H1 (cell line): ENCODE measurements at regions not wholly inside any gene's neighbourhood (a gene's known extent, or its start where the extent isn't known, plus 50 kb on each side); places are given as distances from the start of the nearest gene placed in this dataset.

Experiments
- CTCF ChIA-PET: fragments of 300-600 bp; sonication (Branson Sonifier 250); formaldehyde crosslinking; loops from one replicate; lab custom pipeline; 2021; ENCODE audit not compliant: partially characterized antibody; lab: Charles Lee
- POLR2A ChIA-PET: fragments of 300-600 bp; sonication (Branson Sonifier 250); formaldehyde crosslinking; loops from one replicate; lab custom pipeline; 2021; ENCODE audit warnings: inconsistent platforms; ENCODE audit not compliant: partially characterized antibody; lab: Charles Lee
- DNase-seq, 2 experiments: peaks; one replicate each; pipeline versions ENCODE4 v3.0.0 to v3.0.0-alpha.2; 2010 to 2022; ENCODE audit warnings: low spot score in 2 of 2, low read depth in 1 of 2, mixed read lengths in 1 of 2
- FAIRE-seq: peaks from 2 replicates; lab custom pipeline; 2011; peaks lifted over from hg19 to GRCh38; lab: Jason Lieb, UNC
- H2AFZ ChIP-seq: 2 replicates; pipeline ENCODE4 v1.8.1; 2012; ENCODE audit warnings: low read length, inconsistent platforms
- H2AK5ac ChIP-seq: 2 replicates; pipeline ENCODE4 v1.6.1; 2013; ENCODE audit warnings: low read depth, low read length
- H2BK120ac ChIP-seq: replicated peaks from 2 replicates; pipeline ENCODE3; 2013; ENCODE audit warnings: low read depth, low read length, inconsistent platforms
- H2BK12ac ChIP-seq: 2 replicates; pipeline ENCODE4 v1.6.1; 2013; ENCODE audit warnings: low read depth, low read length
- H2BK15ac ChIP-seq: 2 replicates; pipeline ENCODE4 v1.6.1; 2013; ENCODE audit warnings: low read length
- H2BK20ac ChIP-seq: 2 replicates; pipeline ENCODE4 v1.6.1; 2013; ENCODE audit warnings: low read length
- H2BK5ac ChIP-seq: 2 replicates; pipeline ENCODE4 v1.6.1; 2013; ENCODE audit warnings: low read depth, low read length
- H3K14ac ChIP-seq: 2 replicates; pipeline ENCODE4 v1.6.1; 2013; ENCODE audit warnings: inconsistent platforms; ENCODE audit not compliant: insufficient read length
- H3K18ac ChIP-seq: 2 replicates; pipeline ENCODE4 v1.6.1; 2013; ENCODE audit warnings: low read length; ENCODE audit errors: extremely low read depth
- H3K23ac ChIP-seq: 2 replicates; pipeline ENCODE4 v1.6.1; 2013; ENCODE audit warnings: inconsistent platforms; ENCODE audit not compliant: insufficient read length
- H3K23me2 ChIP-seq: 2 replicates; pipeline ENCODE4 v1.6.1; 2013; ENCODE audit warnings: low read depth, low read length
- H3K27ac ChIP-seq: 2 replicates; pipeline ENCODE4 v1.6.1; 2011; ENCODE audit warnings: low read depth, low read length, inconsistent platforms
- H3K27me3 ChIP-seq, 4 experiments: replicated peaks in 1 of 4; 1 replicate in 1 of 4; 2 replicates in 3 of 4; pipeline versions ENCODE4 v1.6.1 to v1.8.1; 2011 to 2013; ENCODE audit warnings: low read length in 3 of 4, mild to moderate bottlenecking in 3 of 4, inconsistent platforms in 2 of 4, mixed read lengths in 2 of 4, moderate library complexity in 1 of 4; ENCODE audit not compliant: control insufficient read depth in 3 of 4, insufficient read depth in 3 of 4; ENCODE audit errors: extremely low read depth in 1 of 4
- H3K36me3 ChIP-seq, 4 experiments: 2 replicates each; pipeline versions ENCODE4 v1.6.1 to v1.8.1; 2011 to 2013; ENCODE audit warnings: mild to moderate bottlenecking in 4 of 4, low read length in 3 of 4, moderate library complexity in 2 of 4, control low read depth in 1 of 4, inconsistent platforms in 1 of 4; ENCODE audit not compliant: insufficient read depth in 4 of 4, control insufficient read depth in 2 of 4
- H3K4ac ChIP-seq: replicated peaks from 2 replicates; pipeline ENCODE3; 2013; ENCODE audit warnings: low read length, low read depth, mixed read lengths, inconsistent platforms; ENCODE audit not compliant: insufficient read length
- H3K4me1 ChIP-seq, 4 experiments: replicated peaks in 1 of 4; 1 replicate in 1 of 4; 2 replicates in 3 of 4; pipeline versions ENCODE4 v1.6.1 to v1.8.1; 2011 to 2013; ENCODE audit warnings: low read length in 3 of 4, inconsistent platforms in 2 of 4, mixed read lengths in 1 of 4; ENCODE audit not compliant: insufficient read depth in 4 of 4, control insufficient read depth in 3 of 4
- H3K4me2 ChIP-seq, 2 experiments: 2 replicates each; pipeline versions ENCODE4 v1.6.1 to v1.8.1; 2011 to 2013; ENCODE audit warnings: low read depth in 2 of 2, low read length in 2 of 2, control low read depth in 1 of 2, inconsistent platforms in 1 of 2, mild to moderate bottlenecking in 1 of 2; ENCODE audit not compliant: insufficient read depth in 1 of 2
- H3K4me3 ChIP-seq, 4 experiments: fragments of 200-600, 300-600 bp in 1 of 4; sonication (generic), shearing (Covaris generic), sonication (Bioruptor Twin) in 1 of 4; 2 replicates each; pipeline versions ENCODE4 v1.5.1 to v1.8.1; 2011 to 2016; ENCODE audit warnings: low read length in 4 of 4, low read depth in 3 of 4, control low read depth in 2 of 4, inconsistent platforms in 2 of 4, mild to moderate bottlenecking in 2 of 4, mixed read lengths in 1 of 4, moderate library complexity in 1 of 4; ENCODE audit not compliant: insufficient read depth in 2 of 4; ENCODE audit errors: extremely low read depth in 1 of 4
- H3K56ac ChIP-seq: replicated peaks from 2 replicates; pipeline ENCODE3; 2013; ENCODE audit warnings: low read depth, mild to moderate bottlenecking, mixed read lengths, low read length, inconsistent platforms; ENCODE audit not compliant: insufficient read length
- H3K79me1 ChIP-seq: 2 replicates; pipeline ENCODE4 v1.6.1; 2013; ENCODE audit warnings: low read depth, low read length, control low read depth
- H3K79me2 ChIP-seq, 2 experiments: 2 replicates each; pipeline versions ENCODE4 v1.6.1 to v1.8.1; 2012 to 2013; ENCODE audit warnings: low read length in 2 of 2, mild to moderate bottlenecking in 2 of 2, inconsistent platforms in 1 of 2; ENCODE audit not compliant: insufficient read depth in 2 of 2, control insufficient read depth in 1 of 2
- H3K9ac ChIP-seq, 4 experiments: replicated peaks in 1 of 4; 1 replicate in 1 of 4; 2 replicates in 3 of 4; pipeline versions ENCODE4 v1.6.1 to v1.8.1; 2011 to 2013; ENCODE audit warnings: low read depth in 3 of 4, low read length in 3 of 4, control low read depth in 2 of 4, mild to moderate bottlenecking in 2 of 4, moderate library complexity in 2 of 4, inconsistent platforms in 1 of 4; ENCODE audit errors: extremely low read depth in 1 of 4
- H3K9me3 ChIP-seq, 2 experiments: 2 replicates each; pipeline versions ENCODE4 v1.6.1 to v1.8.1; 2012 to 2013; ENCODE audit warnings: mild to moderate bottlenecking in 2 of 2, moderate library complexity in 2 of 2, control low read depth in 1 of 2, inconsistent platforms in 1 of 2, low read depth in 1 of 2, low read length in 1 of 2, mixed read lengths in 1 of 2; ENCODE audit not compliant: insufficient read depth in 2 of 2
- H4K20me1 ChIP-seq, 2 experiments: replicated peaks in 1 of 2; 2 replicates each; pipeline versions ENCODE3 to v1.8.1; 2011 to 2013; ENCODE audit warnings: inconsistent platforms in 2 of 2, low read length in 2 of 2, mild to moderate bottlenecking in 1 of 2; ENCODE audit not compliant: insufficient read depth in 2 of 2, control insufficient read depth in 1 of 2
- H4K5ac ChIP-seq: 2 replicates; pipeline ENCODE4 v1.6.1; 2013; ENCODE audit warnings: low read length, low read depth, mixed read lengths, inconsistent platforms; ENCODE audit not compliant: insufficient read length
- H4K8ac ChIP-seq: 2 replicates; pipeline ENCODE4 v1.8.0; 2013; ENCODE audit warnings: mild to moderate bottlenecking, moderate library complexity, low read length, inconsistent platforms; ENCODE audit not compliant: insufficient read depth; ENCODE audit errors: extremely low read depth
- H4K91ac ChIP-seq: replicated peaks from 2 replicates; pipeline ENCODE3; 2013; ENCODE audit warnings: low read length, mixed read lengths, inconsistent platforms; ENCODE audit not compliant: insufficient read length
- BRCA1 ChIP-seq: IDR thresholded peaks from 2 replicates; pipeline ENCODE4 v1.6.1; 2012; ENCODE audit warnings: low read depth, low read length, improper control_type of control experiment
- CEBPB ChIP-seq: IDR thresholded peaks from 2 replicates; pipeline ENCODE4 v1.6.1; 2012; ENCODE audit warnings: low read depth, low read length
- EP300 ChIP-seq, 2 experiments: IDR thresholded peaks; 1 replicate in 1 of 2; 2 replicates in 1 of 2; pipeline ENCODE4 v1.6.1; 2011 to 2012; ENCODE audit warnings: low read depth in 2 of 2, low read length in 2 of 2, mild to moderate bottlenecking in 2 of 2, borderline replicate concordance in 1 of 2, inconsistent platforms in 1 of 2, moderate library complexity in 1 of 2
- EZH2 ChIP-seq: fragments of 200-600 bp; sonication (generic); IDR thresholded peaks from 2 replicates; pipeline ENCODE4 v1.7.1; 2012; ENCODE audit warnings: low read depth, mild to moderate bottlenecking, moderate library complexity, low read length, inconsistent platforms; ENCODE audit not compliant: severe bottlenecking
- NRF1 ChIP-seq: IDR thresholded peaks from 2 replicates; pipeline ENCODE4 v1.6.1; 2011; ENCODE audit warnings: mild to moderate bottlenecking, low read depth, low read length, improper control_type of control experiment
- POLR2A ChIP-seq, 2 experiments: IDR thresholded peaks; 1 replicate in 1 of 2; 2 replicates in 1 of 2; pipeline ENCODE4 v1.6.1; 2011; ENCODE audit warnings: low read depth in 2 of 2, low read length in 2 of 2, mild to moderate bottlenecking in 2 of 2; ENCODE audit errors: control extremely low read depth in 1 of 2
- RAD21 ChIP-seq, 2 experiments: IDR thresholded peaks in 1 of 2; conservative IDR thresholded peaks in 1 of 2; 2 replicates each; pipeline ENCODE4 v1.6.1; 2011; ENCODE audit warnings: low read depth in 2 of 2, low read length in 2 of 2, improper control_type of control experiment in 1 of 2, inconsistent platforms in 1 of 2, mild to moderate bottlenecking in 1 of 2, moderate library complexity in 1 of 2
- SIN3A ChIP-seq, 2 experiments: IDR thresholded peaks in 1 of 2; conservative IDR thresholded peaks in 1 of 2; 2 replicates each; pipeline ENCODE4 v1.6.1; 2011 to 2012; ENCODE audit warnings: low read length in 2 of 2, improper control_type of control experiment in 1 of 2, low read depth in 1 of 2, mild to moderate bottlenecking in 1 of 2
- SIX5 ChIP-seq: IDR thresholded peaks from 2 replicates; pipeline ENCODE4 v1.6.1; 2011; ENCODE audit warnings: mild to moderate bottlenecking, low read depth, low read length
- SP4 ChIP-seq: IDR thresholded peaks from 2 replicates; pipeline ENCODE4 v1.6.1; 2012; ENCODE audit warnings: low read length, inconsistent platforms
- TCF12 ChIP-seq: IDR thresholded peaks from 2 replicates; pipeline ENCODE4 v1.6.1; 2011; ENCODE audit warnings: low read depth, mild to moderate bottlenecking, low read length
- ZNF274 ChIP-seq: IDR thresholded peaks from 2 replicates; pipeline ENCODE4 v1.7.0; 2012; ENCODE audit warnings: low read length, borderline replicate concordance; ENCODE audit errors: extremely low read depth
- WGBS, 2 experiments: shearing (Covaris generic) in 1 of 2; methylation state at CpG; one replicate each; pipeline versions ENCODE4 v1.1.6 to v1.1.7; 2013 to 2015; ENCODE audit warnings: low lambda C conversion rate in 2 of 2, mixed read lengths in 2 of 2, inconsistent platforms in 1 of 2, low coverage in 1 of 2, missing lambda C conversion rate in 1 of 2; ENCODE audit not compliant: insufficient replicate concordance in 2 of 2, insufficient coverage in 1 of 2, insufficient read length in 1 of 2; ENCODE audit errors: extremely low coverage in 1 of 2, missing lambda C conversion rate in 1 of 2; 5-methylcytosine and 5-hydroxymethylcytosine counted together
- TF ChIP-seq, protein P1 (sequence below): IDR thresholded peaks from 2 replicates; pipeline ENCODE4 v1.6.1; 2012; ENCODE audit warnings: inconsistent platforms

DNA sequence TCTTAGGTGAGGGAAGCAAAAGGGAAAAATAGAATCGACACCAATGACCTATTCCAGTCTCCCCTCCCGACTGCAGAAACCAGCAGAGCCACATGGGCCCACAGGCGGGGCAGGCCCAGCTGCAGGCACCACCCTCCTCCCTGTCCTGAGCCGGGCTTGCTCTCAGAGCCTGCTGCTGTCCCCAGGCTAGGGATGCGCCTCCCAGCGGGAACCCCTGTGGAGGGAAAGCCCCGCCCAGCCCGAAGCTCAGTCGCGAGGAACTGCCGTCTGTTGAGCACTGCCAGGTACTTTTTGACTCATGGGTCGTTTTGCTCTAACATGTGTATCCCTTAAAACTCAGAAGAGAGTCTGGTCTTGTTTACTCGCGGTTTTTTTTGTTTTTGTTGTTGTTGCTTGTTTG is 124.5 kb upstream of the RET start:
- no peak for FAIRE-seq
- TF ChIP-seq SP4, result no peak
- 0 out of 4 replicates have a peak, but pooled peaks of 1 of the 2 experiments have one; percentile 45 for TF ChIP-seq SIN3A (conservative IDR thresholded peaks at IDR 0.05 in 1 of 2, IDR thresholded peaks at IDR 0.05 in 1 of 2; ENCODE audit: low read depth in 1 of 2, low read length in 2 of 2)
- TF ChIP-seq POLR2A (IDR thresholded peaks at IDR 0.05; ENCODE audit: control extremely low read depth in 1 of 2, low read depth in 2 of 2, low read length in 2 of 2), result no peak
- TF ChIP-seq, protein P1, sequence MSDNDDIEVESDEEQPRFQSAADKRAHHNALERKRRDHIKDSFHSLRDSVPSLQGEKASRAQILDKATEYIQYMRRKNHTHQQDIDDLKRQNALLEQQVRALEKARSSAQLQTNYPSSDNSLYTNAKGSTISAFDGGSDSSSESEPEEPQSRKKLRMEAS, result peak; percentile 57
- no peak for TF ChIP-seq CEBPB
- TF ChIP-seq RAD21 (IDR thresholded peaks at IDR 0.05 in 1 of 2, conservative IDR thresholded peaks at IDR 0.05 in 1 of 2; ENCODE audit: low read depth in 2 of 2, low read length in 2 of 2), result peak in 1 of 2 experiments; percentile 14; a peak in 1 of 4 replicates
- TF ChIP-seq NRF1, result no peak
- TF ChIP-seq SIX5, result no peak
- TF ChIP-seq BRCA1, result no peak
- no peak for TF ChIP-seq EZH2
- 0 out of 3 replicates have a peak, but pooled peaks of 1 of the 2 experiments have one; percentile 6 for TF ChIP-seq EP300 (IDR thresholded peaks at IDR 0.05; ENCODE audit: borderline replicate concordance in 1 of 2, low read depth in 2 of 2, low read length in 2 of 2)
- TF ChIP-seq ZNF274, result no peak
- no peak for TF ChIP-seq TCF12

More for the DNA sequence above, 124.5 kb upstream of the RET start:
- ChIA-PET CTCF (interaction anchor here (0.6 to 2.1 kb wide), 10 partner anchors 13 to 152 kb away, joined by 3 to 18 read pairs (median 4); no protein-coding TSS in a partner anchor), POLR2A (interaction anchor here (1.0 to 1.2 kb wide), 2 partner anchors 9 to 18 kb away, joined by 3 to 6 read pairs; no protein-coding TSS in a partner anchor)
- H2BK15ac ChIP-seq, result no peak overlapping the region
- H3K4me1 ChIP-seq, result peaks cover 0 to 12% (median 8%) of the 10 kb centered on the region in 4 experiments; a peak in 4 of 7 replicates
- no peak overlapping the region for H3K23ac ChIP-seq
- no peaks in the 10 kb centered on the region for H3K79me2 ChIP-seq
- H3K4me2 ChIP-seq, result peak overlapping the region; percentile 56 to 89
- H2BK120ac ChIP-seq, result no peak overlapping the region
- DNase-seq, result peak; percentile 64 to 89
- H2BK20ac ChIP-seq, result no peak overlapping the region
- H2BK12ac ChIP-seq, result 0 out of 2 replicates have a peak overlapping the region, but pooled peaks have one; percentile 68
- peaks cover 10% of the 10 kb centered on the region; the same call in 1 of the 2 replicates for H3K23me2 ChIP-seq
- WGBS, 2 experiments, result 4% methylated on average over 14 of the region's 14 CpGs; no CpG with 5 or more reads in 1 of the 2 experiments
- peak overlapping the region; percentile 63; the same call in 1 of the 2 replicates for H2AFZ ChIP-seq
- no peak overlapping the region for H3K9ac ChIP-seq
- H3K56ac ChIP-seq, result no peak overlapping the region
- H3K4me3 ChIP-seq, result peak overlapping the region; percentile 11 to 55 (median 24); a peak in 7 of 8 replicates
- no peak overlapping the region for H2AK5ac ChIP-seq
- H3K79me1 ChIP-seq, result no peaks in the 10 kb centered on the region
- no peak overlapping the region; the same call in 1 of the 2 replicates for H3K18ac ChIP-seq
- peaks cover 0 to 10% (median 2%) of the 10 kb centered on the region in 4 experiments; a peak in 3 of 7 replicates for H3K27me3 ChIP-seq
- H4K5ac ChIP-seq, result no peak overlapping the region
- H2BK5ac ChIP-seq, result peak overlapping the region; percentile 71; the same call in 1 of the 2 replicates
- H4K91ac ChIP-seq, result peak overlapping the region; percentile 80
- H3K27ac ChIP-seq, result no peak overlapping the region
- no peak overlapping the region for H3K4ac ChIP-seq
- no peaks in the 10 kb centered on the region for H3K9me3 ChIP-seq
- H4K20me1 ChIP-seq, result no peaks in the 10 kb centered on the region
- 0 out of 2 replicates have a peak overlapping the region, but pooled peaks have one; percentile 53 for H4K8ac ChIP-seq
- no peak overlapping the region for H3K14ac ChIP-seq
- H3K36me3 ChIP-seq, result no peaks in the 10 kb centered on the region
